ENCODE measurements at regions not wholly inside any gene's neighbourhood (a gene's known extent, or its start where the extent isn't known, plus 50 kb on each side); places are given as distances from the start of the nearest gene placed in this dataset.

- ATAC-seq (no peak), DNase-seq (ENCODE audit: low spot score) (no peak), FAIRE-seq (no peak)
- Histone ChIP-seq H3K4me2 (ENCODE audit: low read depth, low read length) (no peak overlapping the region), H3K79me2 (ENCODE audit: insufficient read depth, low read length) (no peaks in the 10 kb centered on the region), H3K9me3 (ENCODE audit: low read length) (no peaks in the 10 kb centered on the region), H3K27ac (ENCODE audit: extremely low read length, insufficient read depth, low read length) (no peak overlapping the region), H3K27me3 (ENCODE audit: control insufficient read depth in 1 of 2, insufficient read depth in 2 of 2, low read length in 2 of 2) (peaks cover 0 to 8% of the 10 kb centered on the region in 2 experiments; a peak in 1 of 5 replicates), H3K4me1 (ENCODE audit: insufficient read depth, low read length) (no peaks in the 10 kb centered on the region), H2AFZ (ENCODE audit: low read length) (no peak overlapping the region), H4K20me1 (ENCODE audit: insufficient read depth, low read length) (no peaks in the 10 kb centered on the region), H3K9ac (ENCODE audit: insufficient read depth, low read depth, low read length) (no peak overlapping the region), H3K4me3 (replicated peaks in 1 of 3; ENCODE audit: insufficient read depth in 1 of 3, low read depth in 2 of 3, low read length in 3 of 3) (no peak overlapping the region), H3K36me3 (replicated peaks in 1 of 2; ENCODE audit: control insufficient read depth in 1 of 2, insufficient read depth in 2 of 2, low read length in 2 of 2) (no peaks in the 10 kb centered on the region)
- in situ Hi-C loops (cut with HindIII; ENCODE audit: extremely low pct_ligation_motif_present, low pct_unique_long_range_greater_than_20kb) (no loop called here), intact Hi-C loops (cut with micrococcal nuclease; ENCODE audit: unreplicated experiment) (no loop called here)
- WGBS (ENCODE audit: low lambda C conversion rate), result 50% methylated on average over 1 of the region's 1 CpG
- ChIA-PET CTCF (ENCODE audit: low intra/inter-chr PET ratio, low total read pairs) (no interaction called here), POLR2A (no interaction called here)
- no peak for TF ChIP-seq ATF3 (CRISPR knock-in tag; IDR thresholded peaks at IDR 0.05)
- BruUV-seq (replicated peaks), result no TSS peak
These were observed 106.7 kb upstream of the YPEL5 start for GRCh38 chr2:30040147-30040546.

GRCh38 chr2:30041884-30042283, 104.9 kb upstream of the YPEL5 start:
- Histone ChIP-seq H3K27ac (ENCODE audit: extremely low read length, insufficient read depth, low read length) (no peak overlapping the region), H3K79me2 (ENCODE audit: insufficient read depth, low read length) (no peaks in the 10 kb centered on the region), H3K4me2 (ENCODE audit: low read depth, low read length) (no peak overlapping the region), H3K9me3 (ENCODE audit: low read length) (no peaks in the 10 kb centered on the region), H3K36me3 (replicated peaks in 1 of 2; ENCODE audit: control insufficient read depth in 1 of 2, insufficient read depth in 2 of 2, low read length in 2 of 2) (no peaks in the 10 kb centered on the region), H3K9ac (ENCODE audit: insufficient read depth, low read depth, low read length) (no peak overlapping the region), H3K4me3 (replicated peaks in 1 of 3; ENCODE audit: insufficient read depth in 1 of 3, low read depth in 2 of 3, low read length in 3 of 3) (no peak overlapping the region), H3K4me1 (ENCODE audit: insufficient read depth, low read length) (no peaks in the 10 kb centered on the region), H4K20me1 (ENCODE audit: insufficient read depth, low read length) (no peaks in the 10 kb centered on the region), H2AFZ (ENCODE audit: low read length) (no peak overlapping the region), H3K27me3 (ENCODE audit: control insufficient read depth in 1 of 2, insufficient read depth in 2 of 2, low read length in 2 of 2) (peaks cover 0 to 8% of the 10 kb centered on the region in 2 experiments; a peak in 1 of 5 replicates)
- ChIA-PET CTCF (ENCODE audit: low intra/inter-chr PET ratio, low total read pairs) (no interaction called here), POLR2A (no interaction called here)
- intact Hi-C loops (cut with micrococcal nuclease; ENCODE audit: unreplicated experiment), result no loop called here
- in situ Hi-C loops (cut with HindIII; ENCODE audit: extremely low pct_ligation_motif_present, low pct_unique_long_range_greater_than_20kb), result no loop called here
- no peak for DNase-seq (ENCODE audit: low spot score)
- FAIRE-seq, result no peak
- BruUV-seq (replicated peaks), result no TSS peak
- under 1% methylated on average over 5 of the region's 5 CpGs for WGBS (ENCODE audit: low lambda C conversion rate)
- ATAC-seq, result no peak
- TF ChIP-seq ZNF577 (CRISPR knock-in tag; IDR thresholded peaks at IDR 0.05; ENCODE audit: borderline replicate concordance, low read depth) (no peak), CEBPG (CRISPR knock-in tag; IDR thresholded peaks at IDR 0.05) (no peak), HOXA5 (CRISPR knock-in tag; IDR thresholded peaks at IDR 0.05) (no peak), ZNF496 (CRISPR knock-in tag; IDR thresholded peaks at IDR 0.05; ENCODE audit: insufficient replicate concordance) (no peak), MLLT10 (CRISPR knock-in tag; IDR thresholded peaks at IDR 0.05) (no peak), ATF6 (CRISPR knock-in tag; conservative IDR thresholded peaks at IDR 0.05) (no peak), ATF7 (IDR thresholded peaks at IDR 0.05) (no peak), ATF7 (CRISPR knock-in tag; IDR thresholded peaks at IDR 0.05) (no peak), THAP8 (CRISPR knock-in tag; IDR thresholded peaks at IDR 0.05; ENCODE audit: borderline replicate concordance) (no peak), PHF20 (CRISPR knock-in tag; IDR thresholded peaks at IDR 0.05) (no peak), PATZ1 (CRISPR knock-in tag; IDR thresholded peaks at IDR 0.05) (no peak), HES4 (CRISPR knock-in tag; IDR thresholded peaks at IDR 0.05; ENCODE audit: borderline replicate concordance) (no peak)

All from HepG2 (cell line).